SK-N-MC (cell line): ENCODE measurements at regions not wholly inside any gene's neighbourhood (a gene's known extent, or its start where the extent isn't known, plus 50 kb on each side); places are given as distances from the start of the nearest gene placed in this dataset.
"Not testable (repeated sequence)": the region's sequence is repeated elsewhere in the genome, so short reads cannot be mapped to it uniquely, and the experiment has no call there.

ENCODE experiments used
- DNase-seq: peaks from one replicate; pipeline ENCODE4 v3.0.0-alpha.2; 2011; ENCODE audit warnings: low read depth, low spot score
- H3K27ac ChIP-seq: fragments of 200-600 bp; sonication (generic); 2 replicates; pipeline ENCODE4 v1.5.1; 2016; ENCODE audit warnings: mixed run types
- H3K36me3 ChIP-seq: fragments of 200-600 bp; sonication (generic); 2 replicates; pipeline ENCODE4 v1.6.1; 2017; ENCODE audit warnings: antibody characterized with exemption, low read length, mixed read lengths; ENCODE audit not compliant: insufficient read depth
- H3K4me3 ChIP-seq: fragments of 200-600 bp; sonication (generic); 2 replicates; pipeline ENCODE4 v1.5.1; 2016
- H3K9ac ChIP-seq: fragments of 200-600 bp; sonication (generic); 2 replicates; pipeline ENCODE4 v1.8.0; 2017; ENCODE audit warnings: mixed run types, mixed read lengths; ENCODE audit not compliant: insufficient read length
- H3K9me3 ChIP-seq: fragments of 200-600 bp; sonication (generic); 2 replicates; pipeline ENCODE4 v1.6.1; 2017; ENCODE audit warnings: low read depth, mild to moderate bottlenecking, antibody characterized with exemption, low read length, moderate library complexity, mixed read lengths
- EZH2 ChIP-seq: fragments of 200-600 bp; sonication (generic); IDR thresholded peaks from one replicate; pipeline ENCODE4 v1.6.1; 2017; ENCODE audit warnings: antibody characterized with exemption
- FOXP2 ChIP-seq: optimal IDR thresholded peaks from 2 replicates; pipeline ENCODE3; 2011; ENCODE audit warnings: mild to moderate bottlenecking, moderate library complexity; ENCODE audit not compliant: insufficient read depth; ENCODE audit errors: extremely low read length, control extremely low read depth
- POLR2AphosphoS5 ChIP-seq: IDR thresholded peaks from 2 replicates; pipeline ENCODE4 v1.6.1; 2012; ENCODE audit warnings: mild to moderate bottlenecking, low read depth, low read length, borderline replicate concordance

GRCh38 chr4:189631568-189631916 lies 309.1 kb upstream of the FRG1 start:
- H3K4me3 ChIP-seq, DNase-seq, H3K9me3 ChIP-seq, H3K36me3 ChIP-seq, H3K9ac ChIP-seq, H3K27ac ChIP-seq: not testable (repeated sequence)

GRCh38 chr4:189650436-189650835 lies 290.2 kb upstream of the FRG1 start:
- not testable (repeated sequence) for H3K9ac ChIP-seq, H3K9me3 ChIP-seq, H3K27ac ChIP-seq, H3K4me3 ChIP-seq, H3K36me3 ChIP-seq, DNase-seq

GRCh38 chr4:189653130-189653653 lies 287.5 kb upstream of the FRG1 start:
- H3K4me3 ChIP-seq, H3K27ac ChIP-seq, H3K9me3 ChIP-seq, H3K9ac ChIP-seq, H3K36me3 ChIP-seq, DNase-seq: not testable (repeated sequence)

GRCh38 chr4:189653983-189654382 lies 286.7 kb upstream of the FRG1 start:
- H3K4me3 ChIP-seq, H3K36me3 ChIP-seq, H3K9ac ChIP-seq, H3K9me3 ChIP-seq, H3K27ac ChIP-seq, DNase-seq: not testable (repeated sequence)

GRCh38 chr4:189654396-189654795 lies 286.3 kb upstream of the FRG1 start:
- not testable (repeated sequence) for H3K9ac ChIP-seq, DNase-seq, H3K4me3 ChIP-seq

GRCh38 chr4:189655817-189656216 lies 284.9 kb upstream of the FRG1 start:
- not testable (repeated sequence) for H3K36me3 ChIP-seq, H3K4me3 ChIP-seq, H3K9me3 ChIP-seq, H3K9ac ChIP-seq, DNase-seq, H3K27ac ChIP-seq

More at GRCh38 chr4:189654396-189654795, 286.3 kb upstream of the FRG1 start:
- H3K36me3 ChIP-seq, H3K27ac ChIP-seq, H3K9me3 ChIP-seq: not testable (repeated sequence)

GRCh38 chr4:189656641-189657040 lies 284.0 kb upstream of the FRG1 start:
- DNase-seq, result no peak
- H3K9me3 ChIP-seq, result no peaks in the 10 kb centered on the region

GRCh38 chr4:189658259-189658658 lies 282.4 kb upstream of the FRG1 start:
- H3K4me3 ChIP-seq, DNase-seq, H3K27ac ChIP-seq: not testable (repeated sequence)

More at GRCh38 chr4:189656641-189657040, 284.0 kb upstream of the FRG1 start:
- Histone ChIP-seq H3K36me3 (no peaks in the 10 kb centered on the region), H3K4me3 (no peak overlapping the region), H3K27ac (no peak overlapping the region), H3K9ac (no peak overlapping the region)
- TF ChIP-seq FOXP2, result no peak

GRCh38 chr4:189658831-189659230 lies 281.8 kb upstream of the FRG1 start:
- H3K27ac ChIP-seq, result not testable (repeated sequence)

More at GRCh38 chr4:189658259-189658658, 282.4 kb upstream of the FRG1 start:
- H3K9ac ChIP-seq, H3K36me3 ChIP-seq, H3K9me3 ChIP-seq: not testable (repeated sequence)

GRCh38 chr4:189659287-189659686 lies 281.4 kb upstream of the FRG1 start:
- Histone ChIP-seq H3K27ac (no peak overlapping the region), H3K9ac (no peak overlapping the region), H3K9me3 (no peaks in the 10 kb centered on the region), H3K36me3 (no peaks in the 10 kb centered on the region), H3K4me3 (no peak overlapping the region)
- TF ChIP-seq FOXP2, result no peak
- no peak for TF ChIP-seq EZH2
- no peak for TF ChIP-seq POLR2AphosphoS5
- no peak for DNase-seq

More at GRCh38 chr4:189658831-189659230, 281.8 kb upstream of the FRG1 start:
- H3K4me3 ChIP-seq, H3K9me3 ChIP-seq, DNase-seq, H3K36me3 ChIP-seq, H3K9ac ChIP-seq: not testable (repeated sequence)
